ES-I3 (cell line): ENCODE measurements at regions not wholly inside any gene's neighbourhood (a gene's known extent, or its start where the extent isn't known, plus 50 kb on each side); places are given as distances from the start of the nearest gene placed in this dataset.

Experiments used
- H3K36me3 ChIP-seq: 2 replicates; pipeline ENCODE4 v1.6.1; 2013; ENCODE audit warnings: mild to moderate bottlenecking, low read length, control low read depth, moderate library complexity; ENCODE audit not compliant: insufficient read depth
- H3K4me1 ChIP-seq: 2 replicates; pipeline ENCODE4 v1.6.1; 2013; ENCODE audit warnings: mild to moderate bottlenecking, control low read depth, low read length; ENCODE audit not compliant: insufficient read depth
- H3K9ac ChIP-seq: 2 replicates; pipeline ENCODE4 v1.6.1; 2013; ENCODE audit warnings: low read depth, mild to moderate bottlenecking, low read length, moderate library complexity
- H3K9me3 ChIP-seq: 2 replicates; pipeline ENCODE4 v1.6.1; 2013; ENCODE audit warnings: mild to moderate bottlenecking, low read length, moderate library complexity; ENCODE audit not compliant: control insufficient read depth, insufficient read depth

GRCh38 chr2:58971511-58972360, 730.6 kb upstream of the FANCL start:
- H3K9ac ChIP-seq = no peak overlapping the region
- peaks cover 14% of the 10 kb centered on the region for H3K4me1 ChIP-seq
- no peaks in the 10 kb centered on the region for H3K9me3 ChIP-seq
- H3K36me3 ChIP-seq = no peaks in the 10 kb centered on the region

GRCh38 chr2:58970365-58970764, 729.2 kb upstream of the FANCL start:
- Histone ChIP-seq H3K9me3 (no peaks in the 10 kb centered on the region), H3K36me3 (no peaks in the 10 kb centered on the region), H3K9ac (no peak overlapping the region), H3K4me1 (peaks cover 9% of the 10 kb centered on the region)

DNA sequence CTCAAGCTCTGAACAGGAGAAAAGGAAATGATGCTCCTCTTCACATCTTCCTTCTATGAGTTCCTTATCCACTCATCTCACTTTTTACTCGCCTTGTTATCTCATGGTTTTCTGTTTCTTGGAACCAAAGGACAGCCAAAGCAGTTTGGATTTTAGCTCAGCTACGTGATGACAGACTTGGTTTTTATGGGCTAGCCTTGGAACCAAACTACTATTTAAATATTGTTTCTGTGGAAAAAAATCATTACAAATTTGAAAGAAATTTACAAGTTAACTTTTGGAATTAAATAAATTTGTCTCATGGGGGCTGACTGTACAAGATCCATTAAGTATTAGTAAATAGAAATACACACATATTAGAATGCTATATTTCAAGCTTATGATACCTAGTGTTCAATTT, 727.8 kb upstream of the FANCL start:
- Histone ChIP-seq H3K9me3 (no peaks in the 10 kb centered on the region), H3K4me1 (no peaks in the 10 kb centered on the region; the same call in none of the 2 replicates), H3K36me3 (no peaks in the 10 kb centered on the region), H3K9ac (no peak overlapping the region)

- no peaks in the 10 kb centered on the region for H3K4me1 ChIP-seq
- H3K9ac ChIP-seq = no peak overlapping the region
- no peaks in the 10 kb centered on the region for H3K9me3 ChIP-seq
- H3K36me3 ChIP-seq = no peaks in the 10 kb centered on the region
Measured at GRCh38 chr2:58967736-58968135, 726.6 kb upstream of the FANCL start.

- H3K9me3 ChIP-seq = no peaks in the 10 kb centered on the region
- H3K4me1 ChIP-seq = no peaks in the 10 kb centered on the region
- H3K36me3 ChIP-seq = no peaks in the 10 kb centered on the region
- no peak overlapping the region for H3K9ac ChIP-seq
Measured at GRCh38 chr2:58965602-58966001, 724.5 kb upstream of the FANCL start.

GRCh38 chr2:58959996-58960395, 718.9 kb upstream of the FANCL start:
- Histone ChIP-seq H3K9ac (no peak overlapping the region), H3K9me3 (no peaks in the 10 kb centered on the region), H3K36me3 (no peaks in the 10 kb centered on the region), H3K4me1 (peaks cover 6% of the 10 kb centered on the region)

DNA sequence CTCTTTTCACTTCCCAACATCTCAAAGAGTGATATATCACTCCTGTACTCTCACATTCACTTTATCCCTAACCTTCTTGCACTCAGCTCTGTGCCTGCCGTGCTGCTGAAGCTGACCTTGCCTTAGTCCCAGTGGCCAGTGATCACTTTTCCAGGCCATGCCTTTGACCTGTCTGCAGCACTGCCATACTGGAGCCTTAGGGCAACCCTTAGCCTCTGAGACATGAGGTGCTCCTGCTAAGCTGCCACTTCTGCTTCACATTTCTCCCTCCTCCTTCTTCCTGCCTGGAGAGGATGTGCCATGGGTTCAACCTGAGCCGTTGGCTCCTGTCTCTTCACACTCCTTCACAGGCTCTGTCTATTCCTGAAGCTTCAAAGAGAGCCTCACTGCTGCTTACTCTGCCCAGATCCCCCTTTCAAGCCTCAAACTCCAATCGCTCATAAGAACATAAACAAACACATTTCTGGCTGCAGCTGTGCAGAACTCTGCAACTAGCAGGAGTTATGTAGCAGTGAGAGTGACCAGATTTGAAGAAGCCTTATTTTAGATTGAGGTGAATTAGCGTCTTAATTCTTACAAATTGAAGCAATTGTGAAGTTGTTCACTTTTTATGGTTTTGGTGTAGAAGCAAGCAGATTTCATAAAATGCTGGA, 716.2 kb upstream of the FANCL start:
- H3K9me3 ChIP-seq = no peaks in the 10 kb centered on the region
- H3K9ac ChIP-seq = no peak overlapping the region
- no peaks in the 10 kb centered on the region for H3K36me3 ChIP-seq
- peaks cover 15% of the 10 kb centered on the region for H3K4me1 ChIP-seq

- Histone ChIP-seq H3K36me3 (no peaks in the 10 kb centered on the region), H3K9ac (no peak overlapping the region), H3K9me3 (no peaks in the 10 kb centered on the region), H3K4me1 (peaks cover 18% of the 10 kb centered on the region)
Measured at GRCh38 chr2:58954880-58955385, 713.8 kb upstream of the FANCL start.

GRCh38 chr2:58951722-58952121, 710.6 kb upstream of the FANCL start:
- Histone ChIP-seq H3K4me1 (peaks cover 18% of the 10 kb centered on the region), H3K9me3 (no peaks in the 10 kb centered on the region), H3K36me3 (no peaks in the 10 kb centered on the region), H3K9ac (no peak overlapping the region; the same call in 1 of the 2 replicates)

- H3K9me3 ChIP-seq = no peaks in the 10 kb centered on the region
- H3K9ac ChIP-seq = no peak overlapping the region
- no peaks in the 10 kb centered on the region for H3K36me3 ChIP-seq
- H3K4me1 ChIP-seq = peaks cover 18% of the 10 kb centered on the region
Measured at GRCh38 chr2:58950795-58951462, 709.8 kb upstream of the FANCL start.

GRCh38 chr2:58939388-58939787, 698.3 kb upstream of the FANCL start:
- Histone ChIP-seq H3K36me3 (no peaks in the 10 kb centered on the region), H3K9me3 (peaks cover 7% of the 10 kb centered on the region; the same call in 1 of the 2 replicates), H3K4me1 (no peaks in the 10 kb centered on the region), H3K9ac (no peak overlapping the region)

DNA sequence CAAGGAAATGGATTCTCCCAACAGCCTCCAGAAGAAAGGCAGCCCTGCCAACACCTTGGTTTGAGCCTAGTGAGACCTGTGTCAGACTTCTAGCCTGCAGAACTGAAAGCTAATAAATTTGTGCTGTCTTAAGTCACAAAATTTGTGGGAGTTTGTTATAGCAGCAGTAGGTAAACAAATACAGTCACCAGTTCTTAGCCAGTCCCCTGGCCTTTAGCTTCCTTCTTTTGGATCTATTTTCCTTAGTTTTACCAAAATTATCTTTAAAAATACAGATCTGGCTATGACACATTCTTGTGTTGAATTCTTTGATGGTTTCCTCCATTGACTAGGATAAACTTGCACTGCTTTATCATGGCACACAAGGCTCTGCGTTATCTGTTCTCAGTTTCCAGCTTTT, 697.9 kb upstream of the FANCL start:
- Histone ChIP-seq H3K36me3 (no peaks in the 10 kb centered on the region), H3K9me3 (peaks cover 7% of the 10 kb centered on the region; the same call in 1 of the 2 replicates), H3K4me1 (no peaks in the 10 kb centered on the region), H3K9ac (no peak overlapping the region)

GRCh38 chr2:58932801-58933200, 691.7 kb upstream of the FANCL start:
- Histone ChIP-seq H3K9ac (no peak overlapping the region), H3K4me1 (peaks cover 8% of the 10 kb centered on the region; the same call in 1 of the 2 replicates), H3K9me3 (no peaks in the 10 kb centered on the region), H3K36me3 (no peaks in the 10 kb centered on the region)

DNA sequence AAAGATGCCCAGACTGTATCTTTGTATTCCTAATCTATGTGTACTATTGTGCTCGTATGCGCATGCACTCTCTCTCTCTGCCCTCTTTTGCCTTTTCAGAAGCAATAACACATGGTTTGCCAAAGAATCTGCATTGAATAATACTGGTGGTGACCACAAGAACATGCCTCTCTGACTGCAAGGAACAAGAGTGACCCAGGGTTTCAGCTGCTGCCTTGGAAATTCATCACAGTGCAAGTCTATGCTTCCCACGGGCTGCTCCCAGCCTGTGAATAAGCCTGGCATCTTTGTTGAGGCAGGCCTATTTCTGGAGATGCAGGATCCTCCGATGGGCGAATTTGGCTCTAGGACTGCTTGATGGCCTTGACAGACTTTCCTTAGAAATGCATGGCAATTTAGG, 689.4 kb upstream of the FANCL start:
- Histone ChIP-seq H3K9me3 (no peaks in the 10 kb centered on the region), H3K9ac (no peak overlapping the region), H3K4me1 (peaks cover 8% of the 10 kb centered on the region; the same call in 1 of the 2 replicates), H3K36me3 (no peaks in the 10 kb centered on the region)
